SK-N-SH treated with all-trans-retinoic acid at 6 μM for 48 hours (cell line): ENCODE measurements at regions not wholly inside any gene's neighbourhood (a gene's known extent, or its start where the extent isn't known, plus 50 kb on each side); places are given as distances from the start of the nearest gene placed in this dataset.

ENCODE experiments used
- ATAC-seq: fragments of 200-7000 bp; cut with Tn5 transposase; 3 replicates; pipeline ENCODE4 v1.9.1; 2020; ENCODE audit warnings: mild to moderate bottlenecking, moderate library complexity
- ARNTL ChIP-seq: fragments of 450-650 bp; formaldehyde crosslinking; IDR thresholded peaks from 2 replicates; pipeline ENCODE4 v1.5.0; 2020; ENCODE audit warnings: low read depth, mild to moderate bottlenecking, moderate library complexity, borderline replicate concordance
- BACH2 ChIP-seq: fragments of 250-450 bp; sonication (Bioruptor Pico); IDR thresholded peaks from 2 replicates; pipeline ENCODE4 v1.9.0; 2021; ENCODE audit warnings: mild to moderate bottlenecking, borderline replicate concordance
- CREB5 ChIP-seq: fragments of 250-450 bp; sonication (Bioruptor Pico); IDR thresholded peaks from 2 replicates; pipeline ENCODE4 v1.5.1; 2020; ENCODE audit warnings: low read depth, mild to moderate bottlenecking, moderate library complexity
- CSDC2 ChIP-seq: fragments of 250-450 bp; sonication (Bioruptor Pico); IDR thresholded peaks from 2 replicates; pipeline ENCODE4 v1.5.0; 2020; ENCODE audit warnings: mild to moderate bottlenecking, moderate library complexity
- GLIS3 ChIP-seq: fragments of 250-450 bp; sonication (Bioruptor Pico); IDR thresholded peaks from 2 replicates; pipeline ENCODE4 v1.5.0; 2020; ENCODE audit warnings: mild to moderate bottlenecking, moderate library complexity
- ISL1 ChIP-seq: fragments of 250-450 bp; sonication (Bioruptor Pico); IDR thresholded peaks from 2 replicates; pipeline ENCODE4 v2.1.2; 2022; ENCODE audit warnings: mild to moderate bottlenecking, moderate library complexity
- OSR1 ChIP-seq: fragments of 250-450 bp; sonication (Bioruptor Pico); IDR thresholded peaks from 2 replicates; pipeline ENCODE4 v1.8.0; 2022; ENCODE audit warnings: moderate library complexity, mild to moderate bottlenecking, inconsistent platforms
- PPARA ChIP-seq: fragments of 250-450 bp; sonication (Bioruptor Pico); IDR thresholded peaks from 2 replicates; pipeline ENCODE4 v1.5.0; 2020; ENCODE audit warnings: mild to moderate bottlenecking, borderline replicate concordance
- RARB ChIP-seq: fragments of 250-450 bp; sonication (Bioruptor Pico); IDR thresholded peaks from 2 replicates; pipeline ENCODE4 v1.8.0; 2021; ENCODE audit warnings: mild to moderate bottlenecking, moderate library complexity
- SNAI2 ChIP-seq: fragments of 250-450 bp; sonication (Bioruptor Pico); IDR thresholded peaks from 2 replicates; pipeline ENCODE4 v1.5.0; 2020; ENCODE audit warnings: mild to moderate bottlenecking, moderate library complexity
- TCF4 ChIP-seq: fragments of 250-450 bp; sonication (Bioruptor Pico); IDR thresholded peaks from 2 replicates; pipeline ENCODE4 v1.8.0; 2021; ENCODE audit warnings: mild to moderate bottlenecking, moderate library complexity, borderline replicate concordance
- TOX ChIP-seq: fragments of 250-450 bp; sonication (Bioruptor Pico); IDR thresholded peaks from 2 replicates; pipeline ENCODE4 v1.8.0; 2021; ENCODE audit warnings: mild to moderate bottlenecking, moderate library complexity, borderline replicate concordance
- TSHZ2 ChIP-seq: fragments of 250-450 bp; sonication (Bioruptor Pico); IDR thresholded peaks from 2 replicates; pipeline ENCODE4 v1.5.0; 2020; ENCODE audit warnings: mild to moderate bottlenecking, moderate library complexity
- ZC3H10 ChIP-seq: fragments of 250-450 bp; sonication (Bioruptor Pico); IDR thresholded peaks from 2 replicates; pipeline ENCODE4 v1.5.1; 2021; ENCODE audit warnings: mild to moderate bottlenecking, moderate library complexity
- ZFP3 ChIP-seq: fragments of 250-450 bp; sonication (Bioruptor Pico); IDR thresholded peaks from 2 replicates; pipeline ENCODE4 v1.5.0; 2020; ENCODE audit warnings: mild to moderate bottlenecking, moderate library complexity
- ZFP30 ChIP-seq: fragments of 450-650 bp; formaldehyde crosslinking; IDR thresholded peaks from 2 replicates; pipeline ENCODE4 v1.5.0; 2022; ENCODE audit warnings: mild to moderate bottlenecking, moderate library complexity
- ZNF565 ChIP-seq: fragments of 450-650 bp; formaldehyde crosslinking; conservative IDR thresholded peaks from 2 replicates; pipeline ENCODE4 v1.5.0; 2020; ENCODE audit warnings: low read depth, mild to moderate bottlenecking, moderate library complexity
- ZNF70 ChIP-seq: fragments of 450-650 bp; formaldehyde crosslinking; IDR thresholded peaks from 2 replicates; pipeline ENCODE4 v1.5.0; 2020; ENCODE audit warnings: mild to moderate bottlenecking, moderate library complexity
- TF ChIP-seq, protein P1 (sequence below): fragments of 250-450 bp; sonication (Bioruptor Pico); IDR thresholded peaks from 2 replicates; pipeline ENCODE4 v1.8.0; 2021; ENCODE audit warnings: low read depth, mild to moderate bottlenecking, moderate library complexity, borderline replicate concordance
- TF ChIP-seq, protein P2 (sequence below): fragments of 250-450 bp; sonication (Bioruptor Pico); IDR thresholded peaks from 2 replicates; pipeline ENCODE4 v1.5.1; 2021; ENCODE audit warnings: mild to moderate bottlenecking, moderate library complexity

DNA sequence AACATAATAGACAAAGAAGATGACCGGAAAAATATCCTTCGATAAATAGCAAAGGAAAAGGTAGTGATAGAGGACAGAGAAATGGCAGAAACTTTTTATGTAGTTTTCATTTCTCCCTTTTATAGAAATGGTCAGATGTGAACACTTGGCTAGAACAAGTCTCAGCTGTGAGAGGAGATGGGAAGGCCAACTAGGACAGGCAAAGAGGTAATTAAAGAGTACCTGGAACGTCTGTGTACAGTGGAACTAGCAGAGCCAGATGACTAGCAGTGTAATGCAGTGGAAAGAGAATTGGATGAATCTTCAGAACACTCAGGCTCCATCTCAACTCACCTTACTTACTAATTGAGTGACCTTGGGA lies 69.2 kb downstream of the NABP1 start:
- TF ChIP-seq ARNTL = no peak
- TF ChIP-seq OSR1 = no peak
- no peak for TF ChIP-seq TOX (CRISPR knock-in tag)
- TF ChIP-seq GLIS3 = no peak
- TF ChIP-seq, protein P1, sequence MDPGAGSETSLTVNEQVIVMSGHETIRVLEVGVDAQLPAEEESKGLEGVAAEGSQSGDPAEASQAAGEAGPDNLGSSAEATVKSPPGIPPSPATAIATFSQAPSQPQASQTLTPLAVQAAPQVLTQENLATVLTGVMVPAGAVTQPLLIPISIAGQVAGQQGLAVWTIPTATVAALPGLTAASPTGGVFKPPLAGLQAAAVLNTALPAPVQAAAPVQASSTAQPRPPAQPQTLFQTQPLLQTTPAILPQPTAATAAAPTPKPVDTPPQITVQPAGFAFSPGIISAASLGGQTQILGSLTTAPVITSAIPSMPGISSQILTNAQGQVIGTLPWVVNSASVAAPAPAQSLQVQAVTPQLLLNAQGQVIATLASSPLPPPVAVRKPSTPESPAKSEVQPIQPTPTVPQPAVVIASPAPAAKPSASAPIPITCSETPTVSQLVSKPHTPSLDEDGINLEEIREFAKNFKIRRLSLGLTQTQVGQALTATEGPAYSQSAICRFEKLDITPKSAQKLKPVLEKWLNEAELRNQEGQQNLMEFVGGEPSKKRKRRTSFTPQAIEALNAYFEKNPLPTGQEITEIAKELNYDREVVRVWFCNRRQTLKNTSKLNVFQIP (CRISPR knock-in tag) = no peak
- no peak for TF ChIP-seq BACH2 (CRISPR knock-in tag)
- TF ChIP-seq ISL1 = no peak
- TF ChIP-seq CREB5 (CRISPR knock-in tag) = no peak
- TF ChIP-seq, protein P2, sequence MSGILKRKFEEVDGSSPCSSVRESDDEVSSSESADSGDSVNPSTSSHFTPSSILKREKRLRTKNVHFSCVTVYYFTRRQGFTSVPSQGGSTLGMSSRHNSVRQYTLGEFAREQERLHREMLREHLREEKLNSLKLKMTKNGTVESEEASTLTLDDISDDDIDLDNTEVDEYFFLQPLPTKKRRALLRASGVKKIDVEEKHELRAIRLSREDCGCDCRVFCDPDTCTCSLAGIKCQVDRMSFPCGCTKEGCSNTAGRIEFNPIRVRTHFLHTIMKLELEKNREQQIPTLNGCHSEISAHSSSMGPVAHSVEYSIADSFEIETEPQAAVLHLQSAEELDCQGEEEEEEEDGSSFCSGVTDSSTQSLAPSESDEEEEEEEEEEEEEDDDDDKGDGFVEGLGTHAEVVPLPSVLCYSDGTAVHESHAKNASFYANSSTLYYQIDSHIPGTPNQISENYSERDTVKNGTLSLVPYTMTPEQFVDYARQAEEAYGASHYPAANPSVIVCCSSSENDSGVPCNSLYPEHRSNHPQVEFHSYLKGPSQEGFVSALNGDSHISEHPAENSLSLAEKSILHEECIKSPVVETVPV (CRISPR knock-in tag) = no peak
- TF ChIP-seq ZFP3 (CRISPR knock-in tag) = no peak
- no peak for TF ChIP-seq RARB (CRISPR knock-in tag)
- no peak for TF ChIP-seq ZC3H10 (CRISPR knock-in tag)
- no peak for TF ChIP-seq ZNF565
- no peak for TF ChIP-seq TSHZ2
- TF ChIP-seq SNAI2 = no peak
- no peak for TF ChIP-seq PPARA (CRISPR knock-in tag)
- TF ChIP-seq ZNF70 (CRISPR knock-in tag) = no peak
- TF ChIP-seq ZFP30 (CRISPR knock-in tag) = no peak
- no peak for ATAC-seq

DNA sequence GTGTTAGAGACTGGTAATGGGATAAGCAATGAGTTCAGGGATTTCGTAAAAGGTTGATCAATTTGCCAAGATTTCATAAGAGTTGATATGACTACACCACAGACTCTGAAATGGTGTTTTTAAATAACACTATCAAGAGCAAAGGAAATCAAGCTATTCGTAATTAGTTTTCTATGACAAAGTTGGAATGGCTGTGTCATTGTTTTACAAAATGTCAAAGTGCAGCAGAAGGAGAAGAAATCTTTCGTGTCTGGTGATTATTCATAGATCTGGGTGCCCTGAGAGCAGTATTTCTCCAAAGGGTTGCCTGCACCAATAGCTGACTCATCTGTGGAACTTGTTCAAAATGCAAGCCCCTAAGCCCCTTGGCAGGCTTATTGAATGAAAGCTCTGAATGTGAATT lies 70.1 kb downstream of the NABP1 start:
- ATAC-seq = no peak
- TF ChIP-seq CREB5 (CRISPR knock-in tag) (no peak), SNAI2 (no peak), ARNTL (no peak), CSDC2 (CRISPR knock-in tag) (no peak), PPARA (CRISPR knock-in tag) (no peak), BACH2 (CRISPR knock-in tag) (no peak), ZFP30 (CRISPR knock-in tag) (no peak), TOX (CRISPR knock-in tag) (no peak), ISL1 (no peak), TSHZ2 (no peak), TCF4 (no peak)
- TF ChIP-seq, all 23 proteins: peak for 0
